SU-DHL-6 (cell line): ENCODE measurements at regions not wholly inside any gene's neighbourhood (a gene's known extent, or its start where the extent isn't known, plus 50 kb on each side); places are given as distances from the start of the nearest gene placed in this dataset.

Source experiments
- EZH2phosphoT487 ChIP-seq: fragments of 200-600 bp; sonication (generic), shearing (Covaris generic); conservative IDR thresholded peaks from 2 replicates; pipeline ENCODE4 v1.6.1; 2018; ENCODE audit warnings: mild to moderate bottlenecking, antibody characterized with exemption, low read length, moderate library complexity, mixed read lengths
- TF ChIP-seq, protein P1 (sequence below): fragments of 200-600 bp; sonication (generic); IDR thresholded peaks from one replicate; pipeline ENCODE4 v1.5.1; 2017; ENCODE audit warnings: antibody characterized with exemption, mild to moderate bottlenecking, low read length, moderate library complexity; ENCODE audit not compliant: insufficient read depth, poor library complexity, severe bottlenecking

DNA sequence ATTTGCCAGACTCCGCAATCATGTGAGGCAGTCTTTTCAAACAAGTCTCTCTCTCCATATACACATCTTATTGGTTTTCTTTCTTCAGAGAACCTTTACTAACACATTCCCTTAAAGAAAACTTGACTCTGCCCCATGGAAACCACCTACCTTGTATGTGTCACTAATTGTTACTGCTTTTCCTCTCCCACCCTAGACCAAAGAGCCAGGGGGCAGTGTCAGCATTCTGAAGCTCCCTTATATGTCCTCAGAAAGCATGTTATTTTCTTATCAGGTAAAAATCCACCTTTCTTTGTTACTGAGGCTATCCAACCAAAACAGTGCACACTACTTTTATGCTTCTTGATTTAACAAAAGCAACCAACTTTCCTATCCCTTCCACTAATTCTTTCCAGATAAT, 98.9 kb upstream of the SLC5A9 start:
- TF ChIP-seq, protein P1, sequence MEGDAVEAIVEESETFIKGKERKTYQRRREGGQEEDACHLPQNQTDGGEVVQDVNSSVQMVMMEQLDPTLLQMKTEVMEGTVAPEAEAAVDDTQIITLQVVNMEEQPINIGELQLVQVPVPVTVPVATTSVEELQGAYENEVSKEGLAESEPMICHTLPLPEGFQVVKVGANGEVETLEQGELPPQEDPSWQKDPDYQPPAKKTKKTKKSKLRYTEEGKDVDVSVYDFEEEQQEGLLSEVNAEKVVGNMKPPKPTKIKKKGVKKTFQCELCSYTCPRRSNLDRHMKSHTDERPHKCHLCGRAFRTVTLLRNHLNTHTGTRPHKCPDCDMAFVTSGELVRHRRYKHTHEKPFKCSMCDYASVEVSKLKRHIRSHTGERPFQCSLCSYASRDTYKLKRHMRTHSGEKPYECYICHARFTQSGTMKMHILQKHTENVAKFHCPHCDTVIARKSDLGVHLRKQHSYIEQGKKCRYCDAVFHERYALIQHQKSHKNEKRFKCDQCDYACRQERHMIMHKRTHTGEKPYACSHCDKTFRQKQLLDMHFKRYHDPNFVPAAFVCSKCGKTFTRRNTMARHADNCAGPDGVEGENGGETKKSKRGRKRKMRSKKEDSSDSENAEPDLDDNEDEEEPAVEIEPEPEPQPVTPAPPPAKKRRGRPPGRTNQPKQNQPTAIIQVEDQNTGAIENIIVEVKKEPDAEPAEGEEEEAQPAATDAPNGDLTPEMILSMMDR = no peak
- TF ChIP-seq EZH2phosphoT487 = no peak
